ENCODE measurements at regions not wholly inside any gene's neighbourhood (a gene's known extent, or its start where the extent isn't known, plus 50 kb on each side); places are given as distances from the start of the nearest gene placed in this dataset.

GRCh38 chr2:12957251-12957650 lies 240.5 kb downstream of the TRIB2 start:
- TF ChIP-seq, protein P1, sequence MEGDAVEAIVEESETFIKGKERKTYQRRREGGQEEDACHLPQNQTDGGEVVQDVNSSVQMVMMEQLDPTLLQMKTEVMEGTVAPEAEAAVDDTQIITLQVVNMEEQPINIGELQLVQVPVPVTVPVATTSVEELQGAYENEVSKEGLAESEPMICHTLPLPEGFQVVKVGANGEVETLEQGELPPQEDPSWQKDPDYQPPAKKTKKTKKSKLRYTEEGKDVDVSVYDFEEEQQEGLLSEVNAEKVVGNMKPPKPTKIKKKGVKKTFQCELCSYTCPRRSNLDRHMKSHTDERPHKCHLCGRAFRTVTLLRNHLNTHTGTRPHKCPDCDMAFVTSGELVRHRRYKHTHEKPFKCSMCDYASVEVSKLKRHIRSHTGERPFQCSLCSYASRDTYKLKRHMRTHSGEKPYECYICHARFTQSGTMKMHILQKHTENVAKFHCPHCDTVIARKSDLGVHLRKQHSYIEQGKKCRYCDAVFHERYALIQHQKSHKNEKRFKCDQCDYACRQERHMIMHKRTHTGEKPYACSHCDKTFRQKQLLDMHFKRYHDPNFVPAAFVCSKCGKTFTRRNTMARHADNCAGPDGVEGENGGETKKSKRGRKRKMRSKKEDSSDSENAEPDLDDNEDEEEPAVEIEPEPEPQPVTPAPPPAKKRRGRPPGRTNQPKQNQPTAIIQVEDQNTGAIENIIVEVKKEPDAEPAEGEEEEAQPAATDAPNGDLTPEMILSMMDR (optimal IDR thresholded peaks at IDR 0.05 in 1 of 3, IDR thresholded peaks at IDR 0.05 in 1 of 3, conservative IDR thresholded peaks at IDR 0.05 in 1 of 3; ENCODE audit: extremely low read depth in 1 of 3, insufficient read depth in 2 of 3, low read length in 3 of 3), result no peak
- no peak for TF ChIP-seq EZH2 (IDR thresholded peaks at IDR 0.05; ENCODE audit: low read length)
